HCT116 (cell line): ENCODE measurements at regions not wholly inside any gene's neighbourhood (a gene's known extent, or its start where the extent isn't known, plus 50 kb on each side); places are given as distances from the start of the nearest gene placed in this dataset.

Experiments used
- ATAC-seq: fragments of 200-7000 bp; cut with Tn5 transposase; 2 replicates; pipeline ENCODE4 v1.9.1; 2020; ENCODE audit warnings: mild to moderate bottlenecking, moderate library complexity
- BruUV-seq: library from RNA; stranded (reverse); fragments of 400-500 nt; replicated peaks from 2 replicates; lab custom pipeline; 2021; lab: Mats Ljungman, UMichigan
- CTCF ChIA-PET: fragments of 300-600 bp; sonication (Branson Sonifier 250); formaldehyde crosslinking; loops from one replicate; lab custom pipeline; 2021; ENCODE audit warnings: antibody characterized with exemption; lab: Charles Lee
- POLR2A ChIA-PET: fragments of 300-600, 350-600 bp; sonication (Branson Sonifier 250); formaldehyde crosslinking; loops from one replicate; lab custom pipeline; 2021; ENCODE audit warnings: antibody characterized with exemption; lab: Charles Lee
- RAD21 ChIA-PET, 2 experiments: fragments of 300-600 bp; sonication (Branson Sonifier 250); formaldehyde crosslinking; loops; one replicate each; lab custom pipeline; 2023; ENCODE audit warnings: low total read pairs in 2 of 2; ENCODE audit not compliant: uncharacterized antibody in 2 of 2, unreplicated experiment in 2 of 2, low non-redundant PET in 1 of 2; lab: Charles Lee
- DNase-seq: peaks from one replicate; pipeline ENCODE4 v3.0.0-alpha.2; 2010; ENCODE audit warnings: low read depth, low spot score
- H2AFZ ChIP-seq: fragments of 200-600 bp; shearing (Covaris generic), sonication (generic); 2 replicates; pipeline ENCODE4 v1.6.1; 2017; ENCODE audit warnings: low read depth, mixed run types, mixed read lengths, antibody characterized with exemption, low read length; ENCODE audit not compliant: poor library complexity, severe bottlenecking
- H3K27ac ChIP-seq: 2 replicates; pipeline ENCODE4 v1.5.1; 2012; ENCODE audit warnings: low read depth, low read length
- H3K27me3 ChIP-seq: fragments of 200-600 bp; sonication (generic); 2 replicates; pipeline ENCODE4 v1.6.1; 2016; ENCODE audit warnings: mixed run types, low read length, mixed read lengths; ENCODE audit not compliant: insufficient read depth
- H3K36me3 ChIP-seq, 2 experiments: fragments of 200-500 bp in 1 of 2; fragments of 200-600 bp in 1 of 2; sonication (Bioruptor generic) in 1 of 2; sonication (generic) in 1 of 2; 2 replicates each; pipeline versions ENCODE4 v1.5.1 to v1.6.1; 2014 to 2016; ENCODE audit warnings: low read length in 2 of 2, inconsistent platforms in 1 of 2, mixed read lengths in 1 of 2, mixed run types in 1 of 2; ENCODE audit not compliant: insufficient read depth in 2 of 2, control insufficient read depth in 1 of 2
- H3K4me1 ChIP-seq, 2 experiments: fragments of 200-600 bp in 1 of 2; sonication (generic) in 1 of 2; 2 replicates each; pipeline versions ENCODE4 v1.5.1 to v1.6.1; 2012 to 2017; ENCODE audit warnings: low read length in 2 of 2, inconsistent platforms in 1 of 2, mild to moderate bottlenecking in 1 of 2, mixed read lengths in 1 of 2, mixed run types in 1 of 2, moderate library complexity in 1 of 2; ENCODE audit not compliant: insufficient read depth in 2 of 2, control insufficient read depth in 1 of 2
- H3K4me2 ChIP-seq: fragments of 200-600 bp; sonication (generic); 2 replicates; pipeline ENCODE4 v1.6.1; 2017; ENCODE audit warnings: mixed run types, low read length, mixed read lengths
- H3K4me3 ChIP-seq, 2 experiments: fragments of 200-600 bp in 1 of 2; sonication (generic) in 1 of 2; replicated peaks in 1 of 2; 2 replicates each; pipeline ENCODE4 v1.5.1; 2011 to 2016; ENCODE audit warnings: low read length in 2 of 2, control low read depth in 1 of 2, low read depth in 1 of 2, mild to moderate bottlenecking in 1 of 2, mixed read lengths in 1 of 2, mixed run types in 1 of 2
- H3K79me2 ChIP-seq: fragments of 200-600 bp; sonication (generic); 2 replicates; pipeline ENCODE4 v1.6.1; 2017; ENCODE audit warnings: mild to moderate bottlenecking, mixed run types, low read length, moderate library complexity, mixed read lengths; ENCODE audit not compliant: insufficient read depth
- H3K9ac ChIP-seq: fragments of 200-600 bp; sonication (generic); 2 replicates; pipeline ENCODE4 v1.6.1; 2016; ENCODE audit warnings: low read length, mixed read lengths
- H3K9me2 ChIP-seq: fragments of 200-600 bp; sonication (generic), shearing (Covaris generic); 2 replicates; pipeline ENCODE4 v1.6.1; 2017; ENCODE audit warnings: mixed run types, mild to moderate bottlenecking, moderate library complexity; ENCODE audit not compliant: insufficient read depth
- H3K9me3 ChIP-seq, 2 experiments: fragments of 200-500 bp in 1 of 2; fragments of 200-600 bp in 1 of 2; sonication (Bioruptor generic) in 1 of 2; sonication (generic) in 1 of 2; 2 replicates each; pipeline ENCODE4 v1.6.1; 2014 to 2017; ENCODE audit warnings: low read length in 2 of 2, mixed read lengths in 2 of 2, inconsistent platforms in 1 of 2, low read depth in 1 of 2, mild to moderate bottlenecking in 1 of 2, mixed run types in 1 of 2, moderate library complexity in 1 of 2; ENCODE audit not compliant: control insufficient read depth in 1 of 2, insufficient read depth in 1 of 2
- H4K20me1 ChIP-seq: fragments of 200-600 bp; sonication (generic), shearing (Covaris generic); 2 replicates; pipeline ENCODE4 v1.6.1; 2017; ENCODE audit warnings: mixed run types, mild to moderate bottlenecking, moderate library complexity; ENCODE audit not compliant: insufficient read depth
- CEBPB ChIP-seq: IDR thresholded peaks from 2 replicates; pipeline ENCODE4 v1.6.1; 2012; ENCODE audit warnings: low read depth
- EZH2 ChIP-seq: fragments of 200-600 bp; sonication (generic); IDR thresholded peaks from 2 replicates; pipeline ENCODE4 v1.6.1; 2017; ENCODE audit warnings: antibody characterized with exemption, mixed run types
- EZH2phosphoT487 ChIP-seq: fragments of 200-600 bp; IDR thresholded peaks from 2 replicates; pipeline ENCODE4 v1.6.1; 2018; ENCODE audit warnings: antibody characterized with exemption, borderline replicate concordance
- FOSL1 ChIP-seq: IDR thresholded peaks from 2 replicates; pipeline ENCODE4 v1.6.1; 2012; ENCODE audit warnings: low read depth
- JUND ChIP-seq: IDR thresholded peaks from 2 replicates; pipeline ENCODE4 v1.6.1; 2012
- POLR2A ChIP-seq: IDR thresholded peaks from 2 replicates; pipeline ENCODE4 v1.7.0; 2011; ENCODE audit warnings: borderline replicate concordance; ENCODE audit not compliant: insufficient read depth, insufficient read length; ENCODE audit errors: extremely low read depth
- SP1 ChIP-seq: IDR thresholded peaks from 2 replicates; pipeline ENCODE4 v1.6.1; 2012; ENCODE audit warnings: low read depth
- SRF ChIP-seq: IDR thresholded peaks from 2 replicates; pipeline ENCODE4 v1.6.1; 2012; ENCODE audit warnings: low read depth
- TCF7L2 ChIP-seq: IDR thresholded peaks from 2 replicates; pipeline ENCODE4 v1.7.0; 2011; ENCODE audit warnings: borderline replicate concordance, inconsistent platforms; ENCODE audit not compliant: insufficient read depth, insufficient read length; ENCODE audit errors: extremely low read depth
- ZFX ChIP-seq: fragments of 450-650 bp; IDR thresholded peaks from 2 replicates; pipeline ENCODE4 v1.6.1; 2017
- intact Hi-C: fragments of 100-400 bp; cut with micrococcal nuclease; formaldehyde crosslinking; loops from 2 replicates; pipeline ENCODE4 v1.10.0; 2022
- TF ChIP-seq, protein P1 (sequence below): IDR thresholded peaks from 2 replicates; pipeline ENCODE4 v1.6.1; 2012
- TF ChIP-seq, protein P2 (sequence below): IDR thresholded peaks from 2 replicates; pipeline ENCODE4 v1.6.1; 2012
- TF ChIP-seq, protein P3 (sequence below), 3 experiments: fragments of 200-600 bp in 1 of 3; sonication (generic) in 1 of 3; IDR thresholded peaks in 2 of 3; conservative IDR thresholded peaks in 1 of 3; 2 replicates each; pipeline ENCODE4 v1.5.1; 2012 to 2017; ENCODE audit warnings: low read depth in 2 of 3, low read length in 2 of 3, antibody characterized with exemption in 1 of 3, borderline replicate concordance in 1 of 3, control low read depth in 1 of 3, mild to moderate bottlenecking in 1 of 3, mixed read lengths in 1 of 3, mixed run types in 1 of 3, moderate library complexity in 1 of 3; ENCODE audit not compliant: insufficient read depth in 1 of 3
- TF ChIP-seq, protein P4 (sequence below): IDR thresholded peaks from 2 replicates; pipeline ENCODE4 v1.6.1; 2011; ENCODE audit warnings: mild to moderate bottlenecking, low read length, moderate library complexity; ENCODE audit not compliant: insufficient replicate concordance; ENCODE audit errors: extremely low read depth

DNA sequence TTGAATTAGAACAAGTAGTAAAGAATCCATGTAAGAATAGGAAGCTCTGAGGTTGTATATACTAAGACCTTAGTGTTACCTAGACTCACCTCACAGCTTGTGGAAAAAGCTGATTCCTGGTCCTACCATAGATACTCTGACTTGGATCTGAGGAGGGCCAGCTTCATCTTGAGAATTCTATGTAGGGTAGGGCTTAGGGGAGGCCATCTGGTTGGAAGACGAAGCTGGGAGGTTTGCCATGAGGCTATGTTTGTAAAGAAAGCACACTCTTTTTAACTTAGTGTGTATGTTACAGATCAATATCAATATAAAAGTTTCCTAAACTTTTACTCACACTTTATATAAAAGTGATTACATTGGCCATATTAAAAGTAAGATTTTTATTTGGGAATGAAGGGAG, 77.1 kb upstream of the GALNT5 start:
- CTCF ChIA-PET: interaction anchor here (3.0 kb wide), 1 partner anchor 14 kb away, joined by 9 read pairs; no protein-coding TSS in a partner anchor
- Histone ChIP-seq H3K27me3 (no peaks in the 10 kb centered on the region), H2AFZ (no peak overlapping the region), H3K9me3 (no peaks in the 10 kb centered on the region; a peak in 1 of 4 replicates), H3K9ac (no peak overlapping the region), H3K36me3 (no peaks in the 10 kb centered on the region), H3K9me2 (no peaks in the 10 kb centered on the region), H3K27ac (no peak overlapping the region), H3K4me1 (peaks cover 0 to 6% of the 10 kb centered on the region in 2 experiments; a peak in 2 of 4 replicates), H3K4me3 (no peak overlapping the region), H4K20me1 (no peaks in the 10 kb centered on the region), H3K4me2 (no peak overlapping the region), H3K79me2 (no peaks in the 10 kb centered on the region)
- RAD21 ChIA-PET: interaction anchor here in 1 of 2 experiments (0.6 kb wide), 1 partner anchor 124 kb away, joined by 3 read pairs; no protein-coding TSS in a partner anchor
- BruUV-seq: no TSS peak
- POLR2A ChIA-PET: no interaction called here
- no peak for TF ChIP-seq SP1
- TF ChIP-seq, protein P1, sequence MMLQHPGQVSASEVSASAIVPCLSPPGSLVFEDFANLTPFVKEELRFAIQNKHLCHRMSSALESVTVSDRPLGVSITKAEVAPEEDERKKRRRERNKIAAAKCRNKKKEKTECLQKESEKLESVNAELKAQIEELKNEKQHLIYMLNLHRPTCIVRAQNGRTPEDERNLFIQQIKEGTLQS: no peak
- TF ChIP-seq, protein P2, sequence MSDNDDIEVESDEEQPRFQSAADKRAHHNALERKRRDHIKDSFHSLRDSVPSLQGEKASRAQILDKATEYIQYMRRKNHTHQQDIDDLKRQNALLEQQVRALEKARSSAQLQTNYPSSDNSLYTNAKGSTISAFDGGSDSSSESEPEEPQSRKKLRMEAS: no peak
- no peak for TF ChIP-seq CEBPB
- TF ChIP-seq JUND: no peak
- TF ChIP-seq SRF: no peak
- no peak for TF ChIP-seq TCF7L2
- TF ChIP-seq, protein P3, sequence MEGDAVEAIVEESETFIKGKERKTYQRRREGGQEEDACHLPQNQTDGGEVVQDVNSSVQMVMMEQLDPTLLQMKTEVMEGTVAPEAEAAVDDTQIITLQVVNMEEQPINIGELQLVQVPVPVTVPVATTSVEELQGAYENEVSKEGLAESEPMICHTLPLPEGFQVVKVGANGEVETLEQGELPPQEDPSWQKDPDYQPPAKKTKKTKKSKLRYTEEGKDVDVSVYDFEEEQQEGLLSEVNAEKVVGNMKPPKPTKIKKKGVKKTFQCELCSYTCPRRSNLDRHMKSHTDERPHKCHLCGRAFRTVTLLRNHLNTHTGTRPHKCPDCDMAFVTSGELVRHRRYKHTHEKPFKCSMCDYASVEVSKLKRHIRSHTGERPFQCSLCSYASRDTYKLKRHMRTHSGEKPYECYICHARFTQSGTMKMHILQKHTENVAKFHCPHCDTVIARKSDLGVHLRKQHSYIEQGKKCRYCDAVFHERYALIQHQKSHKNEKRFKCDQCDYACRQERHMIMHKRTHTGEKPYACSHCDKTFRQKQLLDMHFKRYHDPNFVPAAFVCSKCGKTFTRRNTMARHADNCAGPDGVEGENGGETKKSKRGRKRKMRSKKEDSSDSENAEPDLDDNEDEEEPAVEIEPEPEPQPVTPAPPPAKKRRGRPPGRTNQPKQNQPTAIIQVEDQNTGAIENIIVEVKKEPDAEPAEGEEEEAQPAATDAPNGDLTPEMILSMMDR (IDR thresholded peaks at IDR 0.05 in 2 of 3, conservative IDR thresholded peaks at IDR 0.05 in 1 of 3; ENCODE audit: borderline replicate concordance in 1 of 3, insufficient read depth in 1 of 3, low read depth in 2 of 3, low read length in 2 of 3): no peak
- no peak for TF ChIP-seq EZH2
- TF ChIP-seq ZFX: no peak
- TF ChIP-seq FOSL1: no peak
- no peak for TF ChIP-seq POLR2A
- no peak for TF ChIP-seq EZH2phosphoT487
- TF ChIP-seq, protein P4, sequence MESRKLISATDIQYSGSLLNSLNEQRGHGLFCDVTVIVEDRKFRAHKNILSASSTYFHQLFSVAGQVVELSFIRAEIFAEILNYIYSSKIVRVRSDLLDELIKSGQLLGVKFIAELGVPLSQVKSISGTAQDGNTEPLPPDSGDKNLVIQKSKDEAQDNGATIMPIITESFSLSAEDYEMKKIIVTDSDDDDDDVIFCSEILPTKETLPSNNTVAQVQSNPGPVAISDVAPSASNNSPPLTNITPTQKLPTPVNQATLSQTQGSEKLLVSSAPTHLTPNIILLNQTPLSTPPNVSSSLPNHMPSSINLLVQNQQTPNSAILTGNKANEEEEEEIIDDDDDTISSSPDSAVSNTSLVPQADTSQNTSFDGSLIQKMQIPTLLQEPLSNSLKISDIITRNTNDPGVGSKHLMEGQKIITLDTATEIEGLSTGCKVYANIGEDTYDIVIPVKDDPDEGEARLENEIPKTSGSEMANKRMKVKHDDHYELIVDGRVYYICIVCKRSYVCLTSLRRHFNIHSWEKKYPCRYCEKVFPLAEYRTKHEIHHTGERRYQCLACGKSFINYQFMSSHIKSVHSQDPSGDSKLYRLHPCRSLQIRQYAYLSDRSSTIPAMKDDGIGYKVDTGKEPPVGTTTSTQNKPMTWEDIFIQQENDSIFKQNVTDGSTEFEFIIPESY: no peak
- intact Hi-C loops: no loop called here
- ATAC-seq (no peak), DNase-seq (no peak)
